ENCODE measurements at regions not wholly inside any gene's neighbourhood (a gene's known extent, or its start where the extent isn't known, plus 50 kb on each side); places are given as distances from the start of the nearest gene placed in this dataset.

DNA sequence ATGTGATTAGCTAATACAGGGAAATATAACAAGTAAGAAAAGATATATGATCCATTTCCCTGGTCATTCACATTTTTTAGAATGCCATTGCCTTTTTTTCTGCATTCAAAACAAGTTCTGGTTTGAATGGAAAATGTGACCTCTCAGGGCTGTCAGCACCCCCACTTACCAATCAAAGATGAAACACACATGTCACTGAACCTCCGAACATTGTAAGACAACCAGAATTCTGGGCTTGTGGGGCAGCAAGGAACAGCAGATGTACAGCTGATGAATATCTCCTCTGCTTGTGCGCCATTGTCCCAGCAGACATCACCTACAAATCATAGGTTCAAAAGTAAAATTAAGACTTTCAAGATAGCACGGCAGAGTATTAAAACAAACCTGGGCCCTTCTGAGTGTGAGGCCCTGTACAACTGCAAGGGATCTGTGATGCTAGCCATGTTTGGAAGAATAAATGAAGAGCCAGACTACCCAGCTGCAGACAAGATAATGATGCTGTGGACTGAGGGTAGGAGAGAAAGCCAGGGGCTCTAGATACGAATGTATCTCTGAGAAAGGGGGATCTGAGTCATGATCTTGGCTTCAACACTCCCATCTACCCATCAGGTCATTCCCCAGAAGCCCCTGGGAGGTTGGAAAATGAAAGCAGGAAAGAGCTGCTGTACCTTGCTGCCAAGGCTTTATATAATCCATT, 108.7 kb upstream of the SERTAD2 start (continued):
- TF ChIP-seq RNF2 (IDR thresholded peaks at IDR 0.05; ENCODE audit: borderline replicate concordance, low read depth, low read length, missing control alignments, poor library complexity, severe bottlenecking) (no peak), CREB1 (IDR thresholded peaks at IDR 0.05) (no peak), CBX8 (IDR thresholded peaks at IDR 0.05; ENCODE audit: borderline replicate concordance, low read depth, low read length) (no peak), BRCA1 (IDR thresholded peaks at IDR 0.05; ENCODE audit: low read depth, low read length) (no peak)

Measured in H1 (cell line).